ENCODE measurements at regions not wholly inside any gene's neighbourhood (a gene's known extent, or its start where the extent isn't known, plus 50 kb on each side); places are given as distances from the start of the nearest gene placed in this dataset.

DNA sequence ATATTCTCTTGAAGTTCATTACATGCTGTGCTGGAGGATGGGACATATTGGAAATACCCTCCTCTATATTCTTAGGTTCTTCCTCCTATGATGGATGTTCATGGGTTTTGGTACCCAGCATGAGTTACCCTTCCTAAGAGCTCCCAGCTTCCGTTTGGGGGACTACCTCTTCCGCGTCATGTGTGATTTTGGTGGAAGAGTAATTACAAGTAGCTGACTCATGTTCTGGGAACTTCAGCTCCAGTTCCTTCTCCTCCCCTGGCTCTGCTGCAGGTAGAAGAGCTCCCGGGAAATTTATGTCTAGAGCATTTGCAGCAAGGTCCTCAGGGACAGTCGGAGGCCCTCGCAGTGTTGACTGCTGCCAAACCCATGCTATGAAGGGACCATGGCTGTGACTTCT lies 208.8 kb upstream of the IL12A start:
- DNase-seq, result no peak

DNA sequence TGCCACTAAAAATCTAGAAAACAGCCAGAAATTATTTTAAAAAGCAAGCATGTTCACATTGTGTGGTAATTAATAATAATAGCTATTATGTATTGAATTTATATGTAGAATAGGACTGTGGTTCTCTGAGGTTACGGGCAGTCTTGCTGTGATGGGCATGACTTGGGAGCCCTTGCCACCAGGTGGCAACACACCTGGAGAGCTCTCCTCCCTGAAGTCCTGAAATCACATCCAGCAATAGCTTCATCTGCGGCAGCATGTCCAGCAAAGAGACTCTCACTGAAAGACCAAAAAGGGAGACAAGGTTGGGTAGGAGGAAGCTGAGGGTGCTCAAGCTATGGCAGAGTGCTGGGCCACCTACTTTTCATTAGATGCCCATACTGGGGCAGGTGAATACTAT lies 206.8 kb upstream of the IL12A start:
- no peak for DNase-seq

DNA sequence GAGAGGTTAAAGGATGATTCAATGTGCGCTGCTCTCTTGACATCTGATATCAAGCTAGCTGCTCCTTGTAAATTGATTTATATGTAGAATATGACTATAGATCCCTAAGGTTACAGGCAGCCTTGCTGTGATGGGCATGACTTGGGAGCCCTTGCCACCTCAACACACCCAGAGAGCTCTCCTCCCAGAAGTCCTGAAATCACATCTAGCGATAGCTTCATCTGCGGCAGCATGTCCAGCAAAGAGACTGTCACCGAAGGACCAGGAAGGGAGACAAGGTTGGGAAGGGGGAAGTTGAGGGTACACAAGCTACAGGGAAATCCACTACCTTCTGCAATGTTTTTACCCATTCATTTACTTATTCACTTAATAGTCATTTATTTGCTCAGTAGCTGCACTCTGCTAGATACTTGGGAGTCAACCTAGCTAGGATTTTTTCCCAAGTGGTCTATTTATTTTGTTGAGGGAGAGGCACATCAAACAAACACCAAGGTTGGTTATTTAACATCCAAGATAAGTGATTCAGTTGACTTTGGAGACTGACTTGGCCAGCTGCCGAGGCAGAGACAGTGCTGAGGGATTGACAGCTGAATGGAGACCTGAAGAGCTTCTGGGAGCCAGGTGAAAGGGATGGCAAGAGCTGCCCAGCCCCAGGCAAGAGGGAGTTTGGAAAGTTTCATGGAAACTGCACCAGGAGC lies 205.8 kb upstream of the IL12A start:
- DNase-seq, result no peak

DNA sequence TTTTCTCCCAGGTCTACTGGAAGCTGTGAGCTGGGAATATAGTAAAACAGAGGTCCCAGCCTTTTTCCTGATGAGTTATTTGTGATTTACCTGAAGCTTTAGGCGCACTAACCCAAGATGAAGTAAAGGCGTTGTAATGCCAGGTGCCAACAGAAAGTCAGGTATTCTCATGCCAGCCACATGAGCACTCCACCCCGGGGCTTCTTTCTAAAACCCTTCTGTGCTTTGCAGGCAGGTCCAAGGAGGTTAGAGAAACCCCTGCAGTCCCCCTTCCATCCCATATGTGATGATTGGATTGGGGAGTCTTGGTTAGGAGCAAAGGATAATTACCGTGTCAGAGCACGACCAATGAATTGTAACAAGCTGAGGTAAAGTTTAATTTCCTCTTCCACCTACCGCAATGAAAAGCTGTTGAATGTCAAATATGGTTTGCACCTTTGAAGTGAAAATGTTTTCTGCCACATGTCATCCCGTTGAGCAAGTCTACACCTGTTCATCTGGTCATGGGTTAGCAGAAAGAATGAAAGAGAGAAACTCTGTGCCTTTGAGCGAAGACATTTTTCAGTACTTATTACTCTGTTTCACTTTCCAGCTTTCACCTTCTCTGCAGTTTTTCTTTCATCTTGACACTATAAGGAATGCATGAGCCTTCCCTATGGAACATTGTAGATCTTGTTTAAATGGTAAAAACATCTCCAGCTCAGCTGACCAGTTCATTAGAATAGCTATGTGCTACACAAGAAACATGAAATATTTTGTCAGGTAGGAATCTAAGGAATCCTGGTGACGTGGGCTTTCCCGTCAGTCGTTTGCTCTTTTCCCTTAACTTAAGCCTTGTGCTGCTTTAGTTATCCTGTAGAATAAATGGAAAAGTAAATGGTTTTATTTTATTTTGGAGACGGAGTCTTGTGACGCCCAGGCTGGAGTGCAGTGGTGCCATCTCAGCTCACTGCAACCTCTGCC lies 204.6 kb upstream of the IL12A start:
- DNase-seq, result no peak

DNA sequence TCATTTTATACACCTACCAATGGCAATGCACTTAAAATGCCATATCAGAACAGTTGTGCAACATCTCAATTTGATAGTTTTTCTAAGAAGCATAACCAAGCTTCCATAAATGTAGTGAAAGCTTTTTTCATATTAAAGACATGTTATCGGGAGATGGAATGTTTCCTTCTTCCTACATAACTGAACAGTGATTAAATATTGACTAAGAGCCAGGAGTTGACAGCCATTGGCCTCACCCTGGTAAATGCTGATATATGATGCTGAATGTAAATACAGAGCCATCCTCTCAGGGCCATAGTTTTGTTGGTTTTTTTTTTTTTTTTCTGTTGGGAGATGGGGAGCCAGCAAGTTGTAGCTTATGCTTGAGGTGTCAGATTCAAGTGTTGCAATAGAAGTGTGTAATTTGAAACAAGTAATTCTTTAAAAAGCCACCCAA lies 203.3 kb upstream of the IL12A start:
- no peak for DNase-seq

DNA sequence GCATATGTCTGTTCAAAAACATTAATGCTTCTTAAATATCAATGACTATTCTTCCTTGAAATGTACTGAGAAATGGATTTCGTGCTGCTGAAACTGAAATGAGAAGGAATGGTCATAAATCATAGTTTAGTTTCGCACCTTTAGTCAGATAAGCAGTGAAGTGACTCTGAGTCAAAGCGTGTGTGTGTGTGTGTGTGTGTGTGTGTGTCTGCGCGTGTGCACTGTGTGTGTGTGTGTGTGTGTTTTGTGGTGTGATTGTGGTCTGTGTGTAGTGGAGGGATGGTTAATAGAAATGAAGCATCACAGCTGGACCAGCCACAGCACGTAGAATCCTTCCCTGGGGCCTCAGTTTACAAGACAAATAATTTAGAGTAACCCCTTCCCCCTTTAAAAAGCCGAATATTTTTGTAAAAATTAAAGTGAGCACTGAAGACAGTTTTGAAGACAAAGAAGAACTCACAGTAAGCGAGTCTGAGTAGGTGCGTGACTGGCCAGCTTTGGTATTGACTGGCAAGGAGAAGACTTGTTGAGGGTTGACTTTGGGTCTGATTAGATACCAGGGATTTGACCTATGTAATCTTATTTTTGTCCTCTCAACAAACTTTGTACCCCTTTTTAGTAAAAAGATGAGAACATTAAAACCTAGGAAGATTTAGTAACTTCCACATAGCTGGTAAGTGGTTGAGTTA lies 202.0 kb upstream of the IL12A start:
- peak; percentile 15 for DNase-seq

DNA sequence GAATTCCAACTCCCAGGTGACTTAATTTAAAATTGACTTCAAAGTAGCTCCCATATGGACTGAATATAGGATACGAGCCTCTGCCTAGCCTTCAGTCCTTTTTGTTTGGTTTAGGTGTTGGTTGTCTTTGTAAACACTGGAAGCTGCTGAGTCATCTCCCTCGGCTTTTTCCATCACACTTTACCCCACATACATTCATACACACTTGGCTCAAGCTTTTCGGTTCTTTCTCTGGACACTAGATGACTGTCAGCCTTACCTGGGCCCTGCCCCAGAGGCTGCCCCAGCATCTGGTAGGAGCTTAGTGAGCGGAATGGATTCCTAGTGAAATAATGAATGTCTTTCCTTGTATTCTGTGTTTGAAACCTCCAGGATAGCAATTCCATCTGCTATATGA lies 201.5 kb upstream of the IL12A start:
- no peak for DNase-seq

DNA sequence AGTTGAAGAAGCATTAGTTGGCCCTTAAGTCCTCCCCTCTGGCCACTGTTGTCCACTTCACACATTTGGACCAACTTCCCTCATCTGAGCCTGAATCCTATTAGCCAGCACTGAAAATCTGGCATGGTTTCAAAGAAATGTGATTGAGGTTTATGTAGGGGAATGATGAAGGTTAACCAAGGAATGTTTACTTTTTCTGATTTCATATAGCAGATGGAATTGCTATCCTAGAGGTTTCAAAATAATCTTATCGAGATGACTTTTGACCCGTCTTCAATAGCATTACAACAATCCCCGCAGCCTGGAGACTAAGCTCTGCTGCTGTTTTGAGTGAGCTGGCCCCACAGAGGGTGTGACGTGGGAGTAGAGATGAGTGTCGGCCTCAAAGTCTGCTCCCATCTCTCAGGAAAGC lies 200.8 kb upstream of the IL12A start:
- no peak for DNase-seq

DNA sequence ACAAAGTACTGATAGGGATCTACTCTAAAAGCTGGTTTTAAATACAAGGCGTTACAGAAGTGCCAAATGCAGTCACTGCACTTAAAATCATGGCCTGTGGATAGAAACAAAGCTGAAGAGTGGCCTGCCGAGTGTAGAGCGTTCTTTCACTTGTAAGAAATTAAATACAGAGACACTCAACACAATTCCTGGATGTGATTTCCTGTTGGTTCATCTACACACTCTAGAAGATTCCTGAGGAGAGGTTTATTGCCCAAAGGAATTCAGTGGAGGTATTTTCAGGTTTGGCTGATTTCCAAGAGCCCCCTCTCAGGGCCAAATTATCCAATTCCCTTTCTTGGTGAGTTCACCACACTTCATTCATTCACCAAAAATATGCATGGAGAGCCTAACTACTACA lies 200.3 kb upstream of the IL12A start:
- no peak for DNase-seq

DNA sequence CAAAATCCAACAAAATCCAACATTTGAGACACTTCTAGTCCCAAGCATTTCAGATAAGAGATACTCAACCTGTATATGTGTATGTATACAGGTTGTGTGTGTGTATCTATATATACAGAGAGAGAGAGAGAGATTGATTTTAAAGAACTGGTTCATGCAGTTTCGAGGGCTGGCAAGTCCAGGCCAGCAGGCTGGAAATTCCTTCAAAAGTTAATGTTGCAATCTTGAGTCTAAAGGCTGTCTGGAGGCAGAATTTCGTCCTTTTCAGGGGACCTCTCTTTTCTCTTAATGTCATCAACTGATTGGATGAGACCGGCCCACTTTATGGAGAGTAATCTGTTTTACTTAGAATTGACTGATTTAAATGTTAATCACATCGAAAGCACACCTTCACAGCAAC lies 199.6 kb upstream of the IL12A start:
- DNase-seq, result no peak

DNA sequence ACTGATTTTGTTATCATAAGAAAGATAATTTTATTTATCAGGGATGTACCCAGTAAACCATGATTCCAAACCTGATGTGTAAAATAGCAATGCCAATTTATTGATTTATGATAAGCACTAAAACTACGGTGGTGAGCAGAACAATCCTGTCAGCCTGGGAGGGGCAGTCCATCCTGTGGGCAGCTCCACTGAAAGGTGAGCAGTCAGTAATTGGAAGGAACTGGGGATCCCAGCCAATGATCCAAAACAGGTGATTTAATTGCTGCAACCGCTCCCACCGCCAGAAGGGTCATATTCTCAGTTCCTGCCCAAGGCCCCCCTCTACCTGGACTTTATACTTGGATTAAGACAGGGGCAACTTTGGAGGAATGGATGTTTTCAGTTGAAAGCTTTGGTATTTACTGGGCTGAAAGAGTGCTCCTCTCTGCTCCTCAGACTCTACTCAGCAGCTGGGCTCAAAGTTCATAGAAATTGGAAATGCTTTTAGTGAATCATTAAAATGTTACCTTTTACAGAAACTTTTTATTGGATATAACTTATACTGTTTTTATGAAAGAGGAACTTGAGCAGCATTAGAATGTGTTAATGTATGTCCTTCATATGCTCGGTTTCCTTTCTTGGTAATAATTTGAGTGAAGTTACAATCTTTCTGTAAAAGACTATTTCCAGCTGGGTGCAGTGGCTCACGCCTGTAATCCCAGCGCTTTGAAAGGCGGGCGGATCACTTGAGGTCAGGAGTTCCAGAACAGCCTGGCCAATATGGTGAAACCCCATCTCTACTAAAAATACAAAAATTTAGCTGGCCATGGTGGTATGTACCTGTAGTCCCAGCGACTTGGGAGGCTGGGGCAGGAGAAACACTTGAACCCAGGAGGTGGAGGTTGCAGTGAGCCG lies 198.6 kb upstream of the IL12A start:
- no peak for DNase-seq

DNA sequence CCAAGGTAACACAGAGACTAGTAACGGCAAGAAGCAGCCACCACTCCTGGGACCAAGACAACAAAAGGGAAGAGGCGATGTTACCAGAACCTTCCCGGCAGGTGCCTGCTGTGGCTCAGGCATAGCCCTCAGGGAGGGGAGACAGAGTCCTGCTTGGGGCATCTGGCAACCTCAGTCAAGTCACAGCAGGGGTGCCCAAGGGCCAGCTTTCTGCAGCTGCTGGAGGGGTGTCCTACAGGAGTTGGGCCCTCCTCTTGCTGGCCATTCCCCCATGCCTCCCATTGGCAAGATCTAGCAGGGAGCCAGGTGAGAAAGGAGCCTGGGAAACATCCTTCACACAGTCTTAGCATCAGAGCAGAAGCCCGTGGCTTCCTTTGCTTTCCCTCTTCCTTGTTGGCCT lies 197.3 kb upstream of the IL12A start:
- DNase-seq, result no peak

DNA sequence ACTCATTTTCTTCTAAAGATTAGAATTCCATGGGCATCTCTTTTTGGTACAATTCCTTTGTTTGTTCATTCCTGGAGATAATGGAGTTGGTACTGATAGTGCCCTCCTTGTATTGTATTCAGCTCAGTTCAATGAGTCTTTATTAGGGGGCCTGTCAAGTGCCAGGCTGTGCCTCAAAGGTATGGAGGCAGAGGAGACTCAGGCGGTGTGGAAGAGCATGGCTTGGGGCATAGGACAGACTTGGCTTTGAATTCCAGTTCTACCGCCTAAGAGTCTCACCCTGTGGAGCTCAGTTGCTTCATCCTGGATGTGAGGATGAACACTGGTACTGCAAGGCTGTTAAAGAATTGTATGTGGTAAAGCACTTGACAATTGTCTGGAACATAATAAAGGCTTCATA lies 196.6 kb upstream of the IL12A start:
- DNase-seq, result no peak

DNA sequence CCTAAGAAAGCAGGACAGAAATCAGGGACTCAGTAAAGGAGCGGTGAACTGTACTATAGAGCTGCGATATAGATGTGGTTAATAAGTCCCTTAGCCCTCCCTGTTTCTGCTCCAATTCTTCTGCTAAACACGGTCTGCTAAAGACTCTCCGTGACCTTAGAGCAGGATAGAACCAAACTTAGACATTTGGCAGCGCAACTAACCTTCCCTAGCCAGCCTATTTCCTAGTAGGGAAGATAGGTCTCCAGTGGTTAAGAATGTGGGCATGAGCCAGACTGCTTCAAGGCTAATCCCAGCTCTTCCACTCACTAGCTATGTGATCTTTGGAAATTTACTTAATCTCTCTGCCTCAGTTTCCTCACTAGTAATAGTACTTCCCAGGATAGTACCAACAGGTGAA lies 193.6 kb upstream of the IL12A start:
- no peak for DNase-seq

DNA sequence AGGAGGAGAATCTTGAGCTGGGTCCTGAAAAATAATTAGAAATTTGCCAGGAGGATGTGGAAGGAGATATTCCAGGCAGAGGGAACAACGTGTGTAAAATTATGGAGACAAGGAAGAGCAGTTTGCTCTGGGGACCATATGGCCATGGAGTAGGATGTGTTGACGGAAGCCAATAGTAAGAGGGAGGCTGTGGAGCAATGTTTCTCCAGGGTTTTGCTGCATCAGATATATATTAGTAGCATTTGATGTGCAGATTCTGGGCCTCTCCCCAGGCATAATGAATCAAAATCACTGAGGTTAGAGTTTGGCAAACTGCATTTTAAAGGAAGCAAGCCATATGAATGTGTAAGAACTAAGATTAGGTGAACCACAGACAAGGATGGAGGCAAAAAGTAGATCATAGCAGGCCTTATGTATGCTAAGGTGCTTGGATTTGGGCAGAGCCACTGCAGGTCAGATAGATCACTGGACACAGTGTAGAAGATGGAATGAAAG lies 192.9 kb upstream of the IL12A start:
- no peak for DNase-seq

DNA sequence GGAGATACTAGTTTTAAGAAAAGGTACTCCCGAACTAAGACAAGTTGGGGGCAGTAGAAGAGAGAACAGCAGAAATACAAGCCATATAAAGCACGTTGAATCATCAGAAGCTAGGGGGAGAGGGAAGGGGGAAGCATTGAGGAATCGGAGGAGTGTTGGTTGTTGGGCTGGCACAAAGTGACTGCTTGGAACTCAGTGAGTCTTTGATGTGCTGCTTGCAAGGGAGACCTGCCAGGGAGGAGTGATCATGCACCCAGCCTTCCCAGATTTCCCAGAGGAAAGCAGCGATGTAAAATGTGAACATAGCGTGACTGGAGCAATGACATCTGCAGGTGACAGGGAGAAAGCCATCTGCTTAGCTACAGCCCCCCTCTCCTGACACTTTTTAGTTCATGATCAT lies 192.4 kb upstream of the IL12A start:
- DNase-seq, result no peak

DNA sequence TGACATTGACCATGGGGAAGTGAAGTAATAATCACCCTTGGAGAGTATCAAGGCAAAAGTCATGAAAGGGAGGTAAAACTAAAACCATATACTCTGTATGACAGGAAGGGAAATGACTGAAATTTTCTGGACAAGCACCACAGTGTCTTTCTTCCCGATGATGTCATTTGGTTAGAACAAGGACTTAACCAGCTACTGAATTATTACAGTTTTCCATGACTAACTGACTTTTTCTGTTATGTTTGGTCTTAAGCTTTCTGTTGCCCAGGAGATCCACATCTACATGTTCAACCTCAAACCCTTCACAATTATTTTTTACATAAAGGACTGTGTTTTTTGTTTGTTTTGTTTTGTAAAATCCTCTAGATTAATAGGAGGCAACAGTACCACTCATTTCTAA lies 191.9 kb upstream of the IL12A start:
- no peak for DNase-seq

DNA sequence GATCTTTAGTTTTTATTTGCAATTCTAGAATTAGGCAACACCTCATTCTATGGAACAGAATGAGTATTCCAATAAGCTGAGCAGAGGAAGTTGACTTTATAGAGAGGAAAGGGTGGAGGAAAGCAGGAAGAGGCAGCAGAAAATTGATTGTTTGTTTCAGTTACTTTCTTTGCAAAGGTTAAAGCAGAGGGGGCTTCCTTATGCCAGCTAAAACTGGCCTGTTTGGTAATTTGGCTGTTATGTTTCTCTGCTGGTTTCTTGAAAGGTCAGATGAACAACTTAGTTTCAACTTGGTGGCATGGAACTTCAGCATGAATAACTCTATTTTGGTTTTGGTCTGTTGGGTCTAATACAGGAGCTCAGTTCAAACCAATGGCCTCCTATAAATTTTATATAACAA lies 190.9 kb upstream of the IL12A start:
- DNase-seq, result no peak

DNA sequence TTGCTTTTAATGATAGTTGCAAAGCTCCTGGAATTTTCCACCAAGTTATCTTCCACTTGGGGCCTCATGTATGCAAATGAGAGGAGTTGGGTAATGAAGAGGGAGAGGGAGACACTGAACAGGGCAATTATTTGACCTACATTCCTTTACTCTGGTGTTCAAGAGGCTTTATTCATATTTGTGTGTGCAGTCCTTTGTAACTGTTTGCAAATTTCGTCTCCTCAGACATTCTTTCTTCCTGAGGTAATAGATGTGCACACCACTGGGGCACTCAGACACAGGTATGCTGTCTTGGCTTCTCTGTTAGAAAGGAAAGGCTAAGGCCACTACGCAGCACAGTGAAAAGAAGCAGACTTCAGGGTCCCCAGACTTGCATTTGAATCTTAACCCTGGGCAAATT lies 189.7 kb upstream of the IL12A start:
- DNase-seq, result no peak

DNA sequence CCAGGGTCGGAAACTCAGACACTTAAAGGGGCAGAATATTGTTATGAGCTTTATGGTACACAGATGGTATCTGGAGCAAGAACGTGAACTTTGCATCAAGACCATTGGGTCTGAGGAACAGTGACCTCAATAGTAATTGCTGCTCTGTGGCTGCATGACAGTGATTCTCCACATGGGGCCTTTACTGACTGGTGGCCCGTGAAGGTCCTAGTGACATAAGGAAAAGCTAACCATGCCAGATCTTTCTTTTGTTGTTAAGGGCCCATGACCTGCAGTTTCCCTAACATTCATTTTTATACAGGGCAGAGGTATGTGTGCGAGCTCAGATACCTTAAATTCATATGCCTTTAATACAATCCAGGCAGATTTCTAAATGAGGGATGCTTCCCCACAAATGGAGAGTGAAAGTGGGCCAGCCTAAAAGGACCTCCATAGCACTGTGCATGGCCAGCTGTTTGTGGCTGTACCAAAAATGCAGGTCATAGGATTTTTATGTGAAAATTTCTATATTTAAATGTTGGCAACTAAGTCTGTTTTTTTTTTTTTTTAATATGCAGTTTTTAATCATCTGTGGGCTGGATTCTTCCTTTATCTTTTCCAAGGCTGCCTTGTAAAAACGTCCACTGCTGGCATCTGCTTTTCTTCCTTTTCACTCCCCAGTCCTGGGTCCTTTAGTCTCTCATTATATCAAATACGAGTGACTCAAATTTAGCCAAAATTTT lies 188.0 kb upstream of the IL12A start:
- DNase-seq, result no peak

DNA sequence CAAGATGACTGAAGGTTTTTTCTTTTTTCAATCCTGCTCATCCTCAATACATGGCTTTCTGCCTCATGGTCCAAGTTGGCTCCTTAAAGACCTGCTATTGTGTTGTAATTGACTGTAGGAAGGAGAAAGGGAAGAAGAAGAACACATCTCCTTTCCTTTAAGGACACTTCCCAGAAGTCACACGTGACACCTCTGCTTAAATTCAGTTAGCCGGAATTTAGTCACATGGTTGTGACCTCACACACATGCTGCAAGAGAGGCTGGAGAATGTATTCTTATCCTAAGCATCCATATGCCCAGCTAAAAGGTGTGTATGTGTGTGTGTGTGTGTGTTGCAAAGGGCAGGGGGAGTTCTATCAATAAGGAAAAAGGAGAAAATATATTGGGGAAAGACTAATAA lies 185.8 kb upstream of the IL12A start:
- no peak for DNase-seq

DNA sequence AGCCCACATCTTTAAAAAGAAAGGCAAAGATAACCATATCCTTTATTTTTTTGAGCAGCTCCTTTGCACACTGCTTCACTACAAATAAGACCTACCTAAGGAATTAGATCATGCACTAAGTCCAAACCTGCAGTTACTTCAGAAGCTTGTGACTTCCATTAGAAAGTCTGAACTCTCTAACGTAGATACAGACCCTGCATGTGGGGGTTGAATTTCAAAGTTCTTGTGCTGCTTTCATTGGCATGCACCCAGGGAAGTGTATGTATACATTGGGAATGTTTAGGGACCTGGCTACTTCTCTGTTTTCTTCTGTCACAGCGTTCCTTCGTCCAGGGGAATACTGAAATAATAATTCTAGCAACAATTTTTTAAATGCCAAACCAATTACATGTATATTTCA lies 185.2 kb upstream of the IL12A start:
- no peak for DNase-seq
